ENCODE measurements at regions not wholly inside any gene's neighbourhood (a gene's known extent, or its start where the extent isn't known, plus 50 kb on each side); places are given as distances from the start of the nearest gene placed in this dataset.
"Not testable (repeated sequence)": the region's sequence is repeated elsewhere in the genome, so short reads cannot be mapped to it uniquely, and the experiment has no call there.

GRCh38 chr2:241959751-241960269, 90.3 kb downstream of the RTP5 start:
- DNase-seq = no peak

- DNase-seq = no peak
These were observed 91.9 kb downstream of the RTP5 start for GRCh38 chr2:241961454-241961853.

- DNase-seq = no peak
These were observed 94.6 kb downstream of the RTP5 start for GRCh38 chr2:241964133-241964532.

GRCh38 chr2:241965931-241966412, 96.4 kb downstream of the RTP5 start:
- DNase-seq = no peak

GRCh38 chr2:241966647-241967466, 97.3 kb downstream of the RTP5 start:
- DNase-seq = no peak

- no peak for DNase-seq
These were observed 98.1 kb downstream of the RTP5 start for GRCh38 chr2:241967467-241968144.

- no peak for DNase-seq
These were observed 98.9 kb downstream of the RTP5 start for GRCh38 chr2:241968417-241968816.

GRCh38 chr2:241969182-241969581, 99.7 kb downstream of the RTP5 start:
- not testable (repeated sequence) for DNase-seq

- DNase-seq = no peak
These were observed 101.2 kb downstream of the RTP5 start for GRCh38 chr2:241970716-241971115.

GRCh38 chr2:241974096-241974495, 104.6 kb downstream of the RTP5 start:
- no peak for DNase-seq

- DNase-seq = no peak
These were observed 105.5 kb downstream of the RTP5 start for GRCh38 chr2:241974851-241975592.

GRCh38 chr2:241975593-241976284, 106.2 kb downstream of the RTP5 start:
- no peak for DNase-seq

GRCh38 chr2:241976296-241976695, 106.8 kb downstream of the RTP5 start:
- no peak for DNase-seq

- no peak for DNase-seq
These were observed 108.2 kb downstream of the RTP5 start for GRCh38 chr2:241977557-241978300.

GRCh38 chr2:241978670-241979069, 109.1 kb downstream of the RTP5 start:
- no peak for DNase-seq

GRCh38 chr2:241980193-241980592, 110.7 kb downstream of the RTP5 start:
- DNase-seq = no peak

GRCh38 chr2:241981076-241981700, 111.7 kb downstream of the RTP5 start:
- DNase-seq = no peak

GRCh38 chr2:241982706-241983570, 113.4 kb downstream of the RTP5 start:
- no peak for DNase-seq

- no peak for DNase-seq
These were observed 114.2 kb downstream of the RTP5 start for GRCh38 chr2:241983571-241984270.

- DNase-seq = no peak
These were observed 114.7 kb downstream of the RTP5 start for GRCh38 chr2:241984271-241984655.

All from NCI-H1105 (cell line).